AG10803 (cell line): ENCODE measurements at regions not wholly inside any gene's neighbourhood (a gene's known extent, or its start where the extent isn't known, plus 50 kb on each side); places are given as distances from the start of the nearest gene placed in this dataset.

Experiments used
- DNase-seq: peaks from one replicate; pipeline ENCODE4 v3.0.0; 2010; ENCODE audit warnings: low read depth
- H3K4me3 ChIP-seq: 2 replicates; pipeline ENCODE4 v1.5.1; 2011; ENCODE audit warnings: mild to moderate bottlenecking, low read length, control low read depth
- CTCF ChIP-seq: conservative IDR thresholded peaks from 2 replicates; pipeline ENCODE4 v1.5.1; 2011; ENCODE audit warnings: mild to moderate bottlenecking, low read length, control low read depth, inconsistent platforms

DNA sequence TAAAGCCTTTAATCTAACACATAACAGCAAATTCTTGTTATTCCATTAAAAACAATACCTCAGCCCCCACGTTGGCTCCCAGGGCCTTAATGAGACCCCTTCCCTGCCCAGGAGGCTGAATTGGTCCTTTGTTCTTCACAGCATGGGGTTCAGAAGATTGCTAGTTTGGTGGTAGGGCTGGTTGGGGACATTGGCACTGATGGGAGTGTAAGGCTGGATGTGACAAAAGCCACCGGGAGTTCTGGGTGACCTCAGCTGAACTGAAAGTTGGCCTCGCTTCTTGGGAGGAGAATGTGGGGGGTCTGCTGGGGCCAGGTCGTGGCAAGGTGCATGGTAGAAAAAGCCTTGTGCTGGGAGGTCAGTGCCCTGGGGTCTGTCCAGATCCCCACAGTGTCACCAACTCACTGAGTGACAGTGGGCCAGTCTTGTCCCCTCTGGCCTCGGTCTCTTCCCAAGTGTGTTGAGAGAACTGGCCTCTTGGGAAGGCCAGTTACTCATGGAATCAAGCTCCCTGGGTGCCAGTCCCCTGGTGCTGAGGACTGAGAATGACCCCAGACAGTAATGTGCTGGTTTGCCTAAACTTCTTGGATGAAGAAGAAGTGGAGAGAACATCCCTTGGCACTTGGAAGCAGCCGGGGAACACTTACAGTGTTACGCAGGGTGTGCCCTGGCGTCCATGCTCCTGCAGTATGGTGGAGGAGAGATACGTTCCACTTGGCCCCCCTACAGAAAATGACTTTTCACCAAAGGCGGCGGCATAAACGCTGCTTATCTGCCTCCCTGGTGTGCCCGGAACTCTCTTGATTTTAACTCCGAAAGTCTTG lies 283.7 kb upstream of the RTL1 start:
- H3K4me3 ChIP-seq = no peak overlapping the region
- DNase-seq = no peak
- no peak for TF ChIP-seq CTCF

- no peak overlapping the region for H3K4me3 ChIP-seq
- no peak for TF ChIP-seq CTCF
- no peak for DNase-seq
Observed at GRCh38 chr14:101187816-101188570, 284.5 kb upstream of the RTL1 start.

- H3K4me3 ChIP-seq = no peak overlapping the region
- TF ChIP-seq CTCF = no peak
- no peak for DNase-seq
Observed at GRCh38 chr14:101188571-101188915, 285.0 kb upstream of the RTL1 start.

DNA sequence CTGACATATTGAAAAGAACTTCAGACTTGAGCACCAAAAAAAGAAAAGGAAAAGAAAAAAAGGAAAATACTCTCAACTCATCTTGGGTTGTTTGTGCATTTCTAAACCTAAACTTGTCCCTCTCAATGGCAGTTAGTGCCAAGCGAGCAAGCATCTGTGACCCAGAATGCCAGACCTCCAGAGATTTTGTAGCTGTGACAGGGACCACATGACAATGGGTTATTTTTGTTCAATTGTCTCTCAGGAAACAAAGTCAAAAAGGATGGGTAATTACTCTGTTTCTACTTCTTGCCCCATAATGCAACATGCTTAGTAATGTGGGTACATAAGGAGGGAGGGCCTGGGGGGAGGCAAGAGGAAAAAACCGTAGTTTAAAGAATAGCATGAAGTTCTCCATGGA lies 285.7 kb upstream of the RTL1 start:
- H3K4me3 ChIP-seq = no peak overlapping the region
- no peak for DNase-seq
- TF ChIP-seq CTCF = no peak

- H3K4me3 ChIP-seq = no peak overlapping the region
- no peak for TF ChIP-seq CTCF
- DNase-seq = no peak
Observed at GRCh38 chr14:101189962-101190560, 286.5 kb upstream of the RTL1 start.

- TF ChIP-seq CTCF = no peak
- no peak for DNase-seq
Observed at GRCh38 chr14:101191101-101191720, 287.7 kb upstream of the RTL1 start.

More at GRCh38 chr14:101191101-101191720, 287.7 kb upstream of the RTL1 start:
- no peak overlapping the region for H3K4me3 ChIP-seq
